ENCODE measurements at regions not wholly inside any gene's neighbourhood (a gene's known extent, or its start where the extent isn't known, plus 50 kb on each side); places are given as distances from the start of the nearest gene placed in this dataset.

GRCh38 chr2:222064286-222064685, 234.5 kb downstream of the PAX3 start:
- no TSS peak for BruUV-seq (replicated peaks)
- DNase-seq (ENCODE audit: low spot score) = no peak
- H3K36me3 ChIP-seq (ENCODE audit: insufficient read depth, low read length, poor library complexity, severe bottlenecking) = no peaks in the 10 kb centered on the region
- ChIA-PET CTCF (no interaction called here), POLR2A (ENCODE audit: low non-redundant PET) (no interaction called here)
- H3K9me3 ChIP-seq (ENCODE audit: low read depth, low read length, poor library complexity, severe bottlenecking) = no peaks in the 10 kb centered on the region
- H3K4me3 ChIP-seq (ENCODE audit: low read depth, low read length, poor library complexity, severe bottlenecking) = no peak overlapping the region
- intact Hi-C loops (cut with micrococcal nuclease; ENCODE audit: unreplicated experiment) = no loop called here
- H3K27ac ChIP-seq (ENCODE audit: low read depth, low read length, poor library complexity, severe bottlenecking) = no peak overlapping the region
- no peaks in the 10 kb centered on the region for H3K27me3 ChIP-seq (replicated peaks; ENCODE audit: insufficient read depth, low read depth, low read length, poor library complexity)
- TF ChIP-seq EZH2 (IDR thresholded peaks at IDR 0.05; ENCODE audit: borderline replicate concordance, low read depth, low read length, poor library complexity, severe bottlenecking) (no peak), CTCF (conservative IDR thresholded peaks at IDR 0.05; ENCODE audit: low read depth, low read length) (no peak)
- no peaks in the 10 kb centered on the region for H3K4me1 ChIP-seq (ENCODE audit: insufficient read depth, low read length, poor library complexity, severe bottlenecking)

GRCh38 chr2:222058819-222059445, 239.9 kb downstream of the PAX3 start:
- POLR2A ChIA-PET (ENCODE audit: low non-redundant PET) = no interaction called here

GRCh38 chr2:222057347-222058073, 241.3 kb downstream of the PAX3 start:
- Histone ChIP-seq H3K27me3 (replicated peaks; ENCODE audit: insufficient read depth, low read depth, low read length, poor library complexity) (no peaks in the 10 kb centered on the region), H3K27ac (ENCODE audit: low read depth, low read length, poor library complexity, severe bottlenecking) (no peak overlapping the region), H3K4me3 (ENCODE audit: low read depth, low read length, poor library complexity, severe bottlenecking) (no peak overlapping the region), H3K36me3 (ENCODE audit: insufficient read depth, low read length, poor library complexity, severe bottlenecking) (no peaks in the 10 kb centered on the region), H3K9me3 (ENCODE audit: low read depth, low read length, poor library complexity, severe bottlenecking) (no peaks in the 10 kb centered on the region), H3K4me1 (ENCODE audit: insufficient read depth, low read length, poor library complexity, severe bottlenecking) (peaks cover 40% of the 10 kb centered on the region)
- POLR2A ChIA-PET (ENCODE audit: low non-redundant PET) = no interaction called here
- peak; percentile 64 for DNase-seq (ENCODE audit: low spot score)
- CTCF ChIA-PET = interaction anchor here (0.6 to 2.5 kb wide), 3 partner anchors 235 to 492 kb away, joined by 4 to 8 read pairs (median 7); no protein-coding TSS in a partner anchor
- no TSS peak for BruUV-seq (replicated peaks)
- TF ChIP-seq EZH2 (IDR thresholded peaks at IDR 0.05; ENCODE audit: borderline replicate concordance, low read depth, low read length, poor library complexity, severe bottlenecking) = no peak
- peak; percentile 73 for TF ChIP-seq CTCF (conservative IDR thresholded peaks at IDR 0.05; ENCODE audit: low read depth, low read length)
- intact Hi-C loops (cut with micrococcal nuclease; ENCODE audit: unreplicated experiment) = loop anchor here (1.0 to 5.0 kb wide), 4 partner anchors 63 to 556 kb away; no protein-coding TSS in a partner anchor

More at GRCh38 chr2:222058819-222059445, 239.9 kb downstream of the PAX3 start:
- Histone ChIP-seq H3K36me3 (ENCODE audit: insufficient read depth, low read length, poor library complexity, severe bottlenecking) (no peaks in the 10 kb centered on the region), H3K27ac (ENCODE audit: low read depth, low read length, poor library complexity, severe bottlenecking) (no peak overlapping the region), H3K4me1 (ENCODE audit: insufficient read depth, low read length, poor library complexity, severe bottlenecking) (peaks cover 29% of the 10 kb centered on the region), H3K27me3 (replicated peaks; ENCODE audit: insufficient read depth, low read depth, low read length, poor library complexity) (no peaks in the 10 kb centered on the region), H3K4me3 (ENCODE audit: low read depth, low read length, poor library complexity, severe bottlenecking) (no peak overlapping the region), H3K9me3 (ENCODE audit: low read depth, low read length, poor library complexity, severe bottlenecking) (no peaks in the 10 kb centered on the region)
- TF ChIP-seq EZH2 (IDR thresholded peaks at IDR 0.05; ENCODE audit: borderline replicate concordance, low read depth, low read length, poor library complexity, severe bottlenecking) (no peak), CTCF (conservative IDR thresholded peaks at IDR 0.05; ENCODE audit: low read depth, low read length) (no peak)
- CTCF ChIA-PET = interaction anchor here (2.5 kb wide), 1 partner anchor 259 kb away, joined by 8 read pairs; no protein-coding TSS in a partner anchor
- intact Hi-C loops (cut with micrococcal nuclease; ENCODE audit: unreplicated experiment) = loop anchor here (5.0 kb wide), 1 partner anchor 258 kb away; no protein-coding TSS in a partner anchor
- BruUV-seq (replicated peaks) = no TSS peak
- DNase-seq (ENCODE audit: low spot score) = no peak
